HG03280 (cell line): ENCODE measurements at regions not wholly inside any gene's neighbourhood (a gene's known extent, or its start where the extent isn't known, plus 50 kb on each side); places are given as distances from the start of the nearest gene placed in this dataset.
A peak's percentile ranks its signal among the peaks of the same experiment; 100 is the strongest.
"Not testable (repeated sequence)": the region's sequence is repeated elsewhere in the genome, so short reads cannot be mapped to it uniquely, and the experiment has no call there.

Experiments used
- ATAC-seq: cut with Tn5 transposase; IDR thresholded peaks from one replicate; pipeline ENCODE4 v1.9.1; 2021; ENCODE audit warnings: mild to moderate bottlenecking, moderate library complexity; ENCODE audit not compliant: unreplicated experiment

- ATAC-seq, result no peak
Measured at GRCh38 chr3:5731100-5731499, 543.6 kb downstream of the EDEM1 start.

DNA sequence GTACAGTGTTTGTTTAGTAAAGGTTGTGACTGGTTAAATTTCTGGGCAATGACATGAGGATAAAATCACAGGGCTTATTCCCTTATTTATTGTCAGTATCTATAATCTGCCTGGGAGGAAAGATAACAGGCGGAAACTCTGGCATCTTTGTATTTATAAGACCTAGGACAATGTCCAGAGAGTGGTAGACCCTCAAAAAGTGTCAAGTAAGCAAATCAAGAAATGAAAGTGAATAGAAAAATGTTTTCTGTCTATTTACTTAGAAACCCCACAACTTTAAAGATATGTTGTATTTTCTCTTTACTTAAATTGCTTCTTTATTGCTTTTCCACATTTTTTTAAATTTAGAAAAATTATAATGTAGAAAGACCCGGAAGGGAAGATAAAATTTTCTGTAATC lies 544.6 kb downstream of the EDEM1 start:
- ATAC-seq, result no peak

- no peak for ATAC-seq
Measured at GRCh38 chr3:5733995-5734394, 546.5 kb downstream of the EDEM1 start.

DNA sequence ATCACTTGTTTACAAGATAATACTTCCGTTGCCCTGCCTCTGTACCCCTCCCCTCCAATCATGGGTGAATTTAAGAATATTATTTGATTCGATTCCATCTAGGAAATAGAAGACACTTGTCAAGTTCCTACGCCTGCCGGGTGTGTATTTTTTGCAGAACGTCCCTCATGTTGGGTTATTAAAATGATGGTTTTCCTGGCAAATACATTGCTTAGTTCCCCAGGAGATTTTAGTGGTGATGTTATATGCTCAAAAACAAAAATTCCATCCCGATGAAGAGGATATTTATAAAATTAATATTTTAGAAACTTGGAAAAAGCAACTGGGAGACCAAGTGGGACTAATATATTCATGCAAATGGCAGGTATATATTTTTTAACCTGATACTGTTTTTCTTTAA lies 548.4 kb downstream of the EDEM1 start:
- no peak for ATAC-seq

DNA sequence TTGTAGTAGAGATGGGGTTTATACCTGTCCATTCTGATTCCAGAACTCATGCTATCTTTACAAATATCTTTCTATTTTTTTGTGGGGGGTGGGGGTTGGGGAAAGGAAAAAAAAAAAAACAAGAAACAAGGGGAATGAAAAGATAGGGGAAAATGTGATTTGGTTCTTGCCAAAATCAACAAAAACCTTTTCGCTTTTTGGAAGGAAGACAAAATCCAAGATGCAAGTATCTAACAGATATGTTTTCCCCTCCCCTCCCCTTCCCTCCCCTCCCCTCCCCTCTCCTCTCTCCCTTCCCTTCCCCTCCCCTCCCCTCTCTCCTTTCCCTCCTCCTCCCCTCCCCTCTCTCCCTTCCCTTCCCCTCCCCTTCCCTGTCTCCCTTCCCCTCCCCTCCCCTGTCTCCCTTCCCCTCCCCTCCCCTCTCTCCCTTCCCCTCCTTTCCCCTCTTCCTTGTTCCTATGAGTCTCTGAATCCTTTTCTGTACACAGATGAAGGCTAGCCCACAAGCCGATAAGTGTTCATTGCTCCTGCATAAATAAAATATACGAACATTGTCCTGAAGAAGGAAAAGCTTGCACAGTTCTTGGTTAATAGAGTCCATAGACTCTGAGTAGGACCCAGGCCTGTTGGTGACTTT lies 551.9 kb downstream of the EDEM1 start:
- no peak for ATAC-seq

- ATAC-seq, result no peak
Measured at GRCh38 chr3:5739949-5740348, 552.4 kb downstream of the EDEM1 start.

GRCh38 chr3:5741017-5741416 lies 553.5 kb downstream of the EDEM1 start:
- ATAC-seq, result no peak

DNA sequence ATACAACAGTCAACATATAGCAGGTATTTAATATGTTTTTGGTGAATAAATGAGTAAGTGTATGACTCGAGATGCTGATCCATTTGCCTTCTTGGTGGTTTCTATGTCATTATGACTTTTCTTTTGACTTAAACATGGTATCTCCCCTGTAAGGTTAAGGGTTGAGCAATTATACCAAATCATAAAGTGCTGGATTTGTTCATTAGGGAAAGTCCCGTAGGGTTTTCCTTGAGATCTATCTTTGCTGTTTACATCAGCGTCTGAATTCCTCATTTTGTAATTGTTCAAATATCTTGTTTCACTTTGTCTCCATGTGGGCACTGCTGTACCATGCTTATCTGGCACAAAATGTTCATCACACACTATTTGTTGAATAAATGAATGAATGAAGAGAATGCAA lies 562.6 kb downstream of the EDEM1 start:
- ATAC-seq, result no peak

GRCh38 chr3:5750874-5751640 lies 563.5 kb downstream of the EDEM1 start:
- no peak for ATAC-seq

- ATAC-seq, result peak; percentile 59
Measured at GRCh38 chr3:5754602-5755001, 567.1 kb downstream of the EDEM1 start.

GRCh38 chr3:5756443-5756842 lies 568.9 kb downstream of the EDEM1 start:
- ATAC-seq, result no peak

GRCh38 chr3:5757213-5757804 lies 569.8 kb downstream of the EDEM1 start:
- no peak for ATAC-seq

DNA sequence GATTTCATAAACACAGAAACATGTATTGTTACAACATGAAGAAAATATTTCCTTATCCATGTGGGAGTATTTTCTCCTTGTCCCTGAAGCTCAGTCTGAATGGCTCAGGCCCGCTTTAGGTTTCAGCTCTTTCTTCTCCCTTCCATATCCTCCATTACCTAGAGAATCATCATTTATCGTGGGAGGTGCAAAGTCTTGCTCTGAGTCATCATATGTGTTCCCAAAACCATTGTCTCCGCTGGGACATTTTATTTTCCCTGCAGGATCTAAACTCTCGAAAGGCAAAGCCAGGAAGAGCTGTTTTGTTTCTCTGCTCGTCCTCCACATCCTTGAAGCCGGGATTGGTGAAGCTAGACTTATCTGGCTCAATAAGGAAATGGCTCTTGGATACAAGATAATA lies 571.2 kb downstream of the EDEM1 start:
- ATAC-seq, result no peak

- ATAC-seq, result no peak
Measured at GRCh38 chr3:5762506-5762905, 575.0 kb downstream of the EDEM1 start.

DNA sequence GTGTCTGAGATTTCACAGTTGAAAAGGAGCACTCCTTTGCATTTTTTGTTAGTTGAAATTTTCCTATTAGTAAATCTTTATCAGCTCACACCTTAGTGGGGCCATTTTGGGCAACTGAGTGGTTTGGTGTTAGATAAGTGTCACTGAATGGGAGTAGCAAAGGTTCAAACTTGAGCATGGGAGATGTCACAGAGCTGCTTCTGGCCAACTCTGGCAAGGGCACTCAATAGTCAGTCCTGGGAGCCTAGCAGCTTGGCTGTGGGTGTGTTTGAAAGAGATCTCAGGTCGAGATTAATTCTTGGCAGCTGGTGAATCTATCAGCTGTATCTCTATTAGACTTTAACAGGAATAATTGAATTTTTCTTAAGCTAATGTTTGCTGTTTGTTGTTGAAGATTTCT lies 579.3 kb downstream of the EDEM1 start:
- no peak for ATAC-seq

DNA sequence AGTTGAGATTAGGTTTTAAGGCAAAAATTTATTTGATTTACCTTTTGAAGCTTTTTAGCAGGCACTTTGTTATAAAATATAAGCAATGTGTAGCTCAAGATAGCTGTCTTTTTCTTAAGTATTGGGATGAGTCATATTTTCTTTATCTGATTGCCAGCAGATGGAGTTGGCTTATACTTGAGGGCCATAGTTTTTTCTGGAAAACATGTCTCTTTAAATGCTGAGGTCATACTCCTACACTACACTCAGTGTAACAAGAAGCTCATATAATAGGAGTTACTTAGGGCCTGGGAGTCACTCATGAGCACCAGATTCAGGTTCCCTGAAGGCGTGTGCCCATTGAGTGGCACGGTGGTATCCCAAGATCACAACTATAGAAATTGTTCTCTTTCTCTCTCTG lies 579.8 kb downstream of the EDEM1 start:
- no peak for ATAC-seq

GRCh38 chr3:5768281-5768945 lies 580.9 kb downstream of the EDEM1 start:
- no peak for ATAC-seq

- no peak for ATAC-seq
Measured at GRCh38 chr3:5769825-5770224, 582.3 kb downstream of the EDEM1 start.

DNA sequence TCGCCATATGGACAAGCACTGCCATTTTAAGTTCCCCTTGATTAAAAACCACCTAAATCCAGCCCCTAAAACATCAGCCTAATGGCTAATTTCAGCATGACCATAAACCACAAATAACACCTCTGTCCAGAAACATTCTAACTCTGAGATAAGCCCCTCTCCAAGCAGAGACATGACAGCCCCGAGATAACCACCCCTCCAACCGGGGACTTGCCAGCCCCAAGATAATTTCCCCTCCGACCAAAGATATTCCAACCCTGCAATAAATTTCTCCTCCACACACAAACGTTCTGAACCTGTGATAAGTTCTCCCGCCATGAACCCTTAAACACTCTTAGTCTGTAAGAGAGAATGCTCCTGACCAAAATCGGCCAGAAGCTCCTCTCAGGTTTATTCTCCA lies 586.8 kb downstream of the EDEM1 start:
- no peak for ATAC-seq

GRCh38 chr3:5775100-5775499 lies 587.6 kb downstream of the EDEM1 start:
- ATAC-seq, result not testable (repeated sequence)

DNA sequence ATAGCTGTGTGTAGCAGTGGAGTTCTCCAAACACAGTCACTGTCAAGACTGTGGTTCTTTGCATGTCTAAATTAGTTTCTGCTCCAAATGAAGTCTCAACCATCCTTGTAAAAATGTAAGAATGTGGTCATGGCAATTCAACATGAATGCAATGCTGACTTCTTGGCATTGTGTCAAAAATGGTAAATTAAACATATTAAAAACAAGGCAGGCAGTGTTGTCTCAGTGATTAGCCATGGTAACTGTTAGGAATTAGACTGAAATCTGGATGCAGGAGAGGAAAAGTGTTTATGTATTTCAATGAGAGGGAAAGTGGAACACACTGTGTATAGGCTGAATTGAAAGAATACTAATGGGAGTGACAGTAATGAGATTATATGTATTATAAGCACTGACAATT lies 597.2 kb downstream of the EDEM1 start:
- ATAC-seq, result no peak
